Stomach (tissue), 8 donors: ENCODE measurements at regions not wholly inside any gene's neighbourhood (a gene's known extent, or its start where the extent isn't known, plus 50 kb on each side); places are given as distances from the start of the nearest gene placed in this dataset.
"Not testable (repeated sequence)": the region's sequence is repeated elsewhere in the genome, so short reads cannot be mapped to it uniquely, and the experiment has no call there.

Experiments used
- DNase-seq, 2 donors: peaks; one replicate each; pipeline versions ENCODE4 v3.0.0 to v3.0.0-alpha.2; 2013 to 2019
- H3K27ac ChIP-seq, 5 donors: fragments of 200-600 bp in 4 of 5; sonication (generic) in 4 of 5; one replicate each; pipeline ENCODE4 v1.5.1; 2013 to 2019; ENCODE audit warnings: mild to moderate bottlenecking in 1 of 5, moderate library complexity in 1 of 5
- H3K27me3 ChIP-seq, 3 donors: fragments of 200-600 bp; sonication (generic); one replicate each; pipeline ENCODE4 v1.5.1; 2017 to 2019; ENCODE audit warnings: mixed run types in 1 of 3
- H3K36me3 ChIP-seq, 4 donors: fragments of 200-600 bp; sonication (generic); 1 replicate in 3 of 4; 2 replicates in 1 of 4; pipeline ENCODE4 v1.5.1; 2016 to 2019
- H3K4me1 ChIP-seq, 4 donors: fragments of 200-600 bp; sonication (generic); one replicate each; pipeline ENCODE4 v1.5.1; 2016 to 2019
- H3K4me3 ChIP-seq, 4 donors: fragments of 200-600 bp; sonication (generic) in 3 of 4; one replicate each; pipeline ENCODE4 v1.5.1; 2016 to 2019; ENCODE audit warnings: mild to moderate bottlenecking in 1 of 4
- H3K9me3 ChIP-seq, 4 donors: fragments of 200-600 bp; sonication (generic); one replicate each; pipeline ENCODE4 v1.5.1; 2016 to 2019
- CTCF ChIP-seq, 7 experiments: fragments of 450-650 bp in 4 of 7; fragments of 200-600 bp in 3 of 7; sonication (generic) in 3 of 7; IDR thresholded peaks; one replicate each; pipeline ENCODE4 v1.5.1; 2016 to 2019; ENCODE audit warnings: antibody characterized with exemption in 7 of 7, control low read depth in 2 of 7, mild to moderate bottlenecking in 1 of 7
- EP300 ChIP-seq: sonication (generic); formaldehyde crosslinking; IDR thresholded peaks from one replicate; pipeline ENCODE4 v1.6.1; 2017; ENCODE audit warnings: antibody characterized with exemption
- POLR2A ChIP-seq, 4 donors: fragments of 450-650 bp; IDR thresholded peaks; one replicate each; pipeline ENCODE4 v1.6.1; 2016; ENCODE audit warnings: antibody characterized with exemption in 4 of 4, control low read depth in 2 of 4, mild to moderate bottlenecking in 1 of 4, moderate library complexity in 1 of 4
- POLR2AphosphoS5 ChIP-seq, 3 donors: sonication (generic); formaldehyde crosslinking; IDR thresholded peaks; one replicate each; pipeline ENCODE4 v1.6.1; 2016; ENCODE audit warnings: antibody characterized with exemption in 3 of 3
- WGBS, 5 donors: extraction: QIAGEN DNeasy Blood & Tissue Kit in 3 of 5; methylation state at CpG; one replicate each; pipeline versions ENCODE4 v1.1.5 to v1.1.7; 2013 to 2018; 5-methylcytosine and 5-hydroxymethylcytosine counted together
- intact Hi-C: fragments of 100-400 bp; cut with DNase I; formaldehyde crosslinking; loops from one replicate; pipeline ENCODE4 v1.15.1; 2023; ENCODE audit warnings: low total_unique reads
- donor health status: healthy with polysubstance abuse.
- donor health status: Bipolar disorder and iron deficiency.
- donor health status: healthy.

- Histone ChIP-seq H3K4me1 (peaks cover 0 to 5% (median 0%) of the 10 kb centered on the region in 4 donors), H3K9me3 (no peaks in the 10 kb centered on the region), H3K27ac (no peak overlapping the region), H3K36me3 (no peaks in the 10 kb centered on the region), H3K27me3 (no peaks in the 10 kb centered on the region), H3K4me3 (no peak overlapping the region)
- TF ChIP-seq CTCF (IDR thresholded peaks at IDR 0.05) (no peak), POLR2A (IDR thresholded peaks at IDR 0.05) (no peak), EP300 (no peak), POLR2AphosphoS5 (IDR thresholded peaks at IDR 0.05) (no peak)
- DNase-seq: no peak
- intact Hi-C loops: no loop called here
- WGBS, 5 donors: 85 to 91% (median 90%) methylated on average over 4 of the region's 4 CpGs
Observed at GRCh38 chr1:229017091-229017490, 253.8 kb upstream of the RAB4A start.

DNA sequence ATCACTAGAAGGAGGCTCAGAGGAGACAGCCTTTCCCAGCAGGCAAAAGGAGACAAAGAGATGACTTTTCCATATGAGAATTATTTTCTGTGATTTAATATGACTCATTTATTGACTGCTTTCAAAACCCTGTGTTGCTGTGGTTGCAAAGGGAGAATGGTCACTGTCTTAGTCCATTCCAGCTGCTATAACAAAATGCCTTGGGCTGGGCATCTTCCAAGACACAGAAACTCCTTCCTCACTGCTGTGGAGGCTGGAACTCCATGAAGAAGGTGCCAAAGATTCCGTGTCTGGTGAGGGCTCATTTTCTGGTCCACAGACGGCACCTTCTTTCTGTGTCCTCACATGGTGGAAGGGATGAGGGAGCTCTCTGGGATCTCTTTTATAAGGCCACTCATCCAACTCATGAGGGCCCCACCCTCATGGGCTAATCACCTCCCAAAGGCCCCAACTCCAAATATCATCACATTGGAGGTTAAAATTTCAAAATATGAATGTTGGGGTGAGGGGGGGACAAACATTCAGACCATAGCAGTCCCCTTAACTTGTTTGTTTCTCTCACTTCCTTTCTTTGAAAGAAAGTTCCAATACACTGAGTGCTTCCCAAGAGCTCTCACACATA is 252.1 kb upstream of the RAB4A start:
- no peaks in the 10 kb centered on the region for H3K36me3 ChIP-seq
- no peak overlapping the region for H3K27ac ChIP-seq
- no peaks in the 10 kb centered on the region for H3K27me3 ChIP-seq
- H3K4me3 ChIP-seq: no peak overlapping the region
- TF ChIP-seq CTCF (IDR thresholded peaks at IDR 0.05) (no peak), POLR2A (IDR thresholded peaks at IDR 0.05) (no peak), EP300 (no peak), POLR2AphosphoS5 (IDR thresholded peaks at IDR 0.05) (no peak)
- WGBS, 5 donors: 92 to 100% (median 99%) methylated on average over 2 of the region's 2 CpGs
- H3K4me1 ChIP-seq: peaks cover 0 to 12% (median 0%) of the 10 kb centered on the region in 4 donors
- H3K9me3 ChIP-seq: no peaks in the 10 kb centered on the region
- intact Hi-C loops: no loop called here
- DNase-seq: no peak

DNA sequence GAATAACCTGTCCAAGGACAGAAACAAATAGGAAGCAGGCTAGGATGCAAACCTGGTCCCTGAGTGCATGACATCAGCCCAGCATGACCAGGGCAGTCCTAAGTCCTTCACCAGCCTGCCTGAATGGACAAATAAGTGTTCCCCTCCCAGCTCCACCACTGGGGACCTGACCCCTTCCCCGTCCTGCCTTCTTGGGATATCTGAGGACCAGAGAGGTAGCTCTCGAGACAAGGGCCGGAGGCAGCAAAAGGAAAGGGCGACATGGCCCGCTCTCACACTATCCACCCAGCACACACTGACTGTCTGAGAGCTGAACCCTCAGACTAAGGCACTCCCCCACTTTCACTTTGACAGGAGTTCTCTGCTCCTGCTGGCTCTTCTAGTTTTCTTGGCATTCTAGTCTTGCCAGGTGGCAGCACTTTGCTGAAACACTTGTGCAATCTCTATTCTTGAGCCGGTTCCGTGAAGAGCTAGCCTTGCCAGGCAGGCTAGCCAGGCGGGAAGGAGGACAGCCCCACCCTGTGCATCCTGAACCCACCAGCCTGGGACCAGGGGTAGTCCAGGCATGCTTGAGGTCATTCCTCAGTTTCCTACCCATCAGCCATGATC is 251.1 kb upstream of the RAB4A start:
- intact Hi-C loops: no loop called here
- Histone ChIP-seq H3K4me1 (peaks cover 0 to 22% (median 3%) of the 10 kb centered on the region in 4 donors), H3K36me3 (no peaks in the 10 kb centered on the region), H3K27me3 (no peaks in the 10 kb centered on the region), H3K27ac (no peak overlapping the region), H3K9me3 (no peaks in the 10 kb centered on the region), H3K4me3 (no peak overlapping the region)
- no peak for TF ChIP-seq EP300
- TF ChIP-seq CTCF (IDR thresholded peaks at IDR 0.05): peak in 1 of 7 experiments; percentile 10
- 68 to 83% (median 69%) methylated on average over 8 of the region's 8 CpGs for WGBS, 5 donors
- DNase-seq: peak in 1 of 2 donors; percentile 55

- H3K4me3 ChIP-seq, H3K36me3 ChIP-seq, H3K27ac ChIP-seq, H3K9me3 ChIP-seq, DNase-seq, intact Hi-C loops, H3K27me3 ChIP-seq: not testable (repeated sequence)
- peaks cover 0 to 31% (median 5%) of the 10 kb centered on the region in 4 donors for H3K4me1 ChIP-seq
- 88 to 97% (median 95%) methylated on average over 1 of the region's 1 CpG for WGBS, 5 donors
Observed at GRCh38 chr1:229021034-229021433, 249.9 kb upstream of the RAB4A start.
